Body of pancreas (tissue), 4 donors: ENCODE measurements at regions not wholly inside any gene's neighbourhood (a gene's known extent, or its start where the extent isn't known, plus 50 kb on each side); places are given as distances from the start of the nearest gene placed in this dataset.
A peak's percentile ranks its signal among the peaks of the same experiment; 100 is the strongest.

Experiments
- ATAC-seq: fragments of 150-250 bp; one replicate; pipeline ENCODE4 v1.9.1; 2016
- DNase-seq, 4 donors: peaks; one replicate each; pipeline ENCODE4 v3.0.0-alpha.2; 2019
- H3K27ac ChIP-seq, 4 donors: fragments of 200-600 bp; sonication (generic); 1 replicate in 3 of 4; 2 replicates in 1 of 4; pipeline versions ENCODE4 v1.5.1 to v1.6.1; 2016 to 2019; ENCODE audit warnings: mild to moderate bottlenecking in 1 of 4, mixed read lengths in 1 of 4, moderate library complexity in 1 of 4
- H3K27me3 ChIP-seq, 2 donors: fragments of 200-600 bp; sonication (generic); one replicate each; pipeline ENCODE4 v1.6.0; 2016; ENCODE audit warnings: mild to moderate bottlenecking in 1 of 2
- H3K36me3 ChIP-seq, 2 donors: fragments of 200-600 bp; sonication (generic); replicated peaks in 1 of 2; 2 replicates each; pipeline ENCODE4 v1.5.1; 2016; ENCODE audit warnings: low read depth in 2 of 2; ENCODE audit not compliant: insufficient read depth in 1 of 2
- H3K4me1 ChIP-seq: fragments of 200-600 bp; sonication (generic); one replicate; pipeline ENCODE4 v1.6.0; 2016
- H3K4me3 ChIP-seq, 2 donors: fragments of 200-600 bp; sonication (generic); 1 replicate in 1 of 2; 2 replicates in 1 of 2; pipeline ENCODE4 v1.5.1; 2016 to 2019
- H3K9me3 ChIP-seq, 3 donors: fragments of 200-600 bp; sonication (generic); 1 replicate in 2 of 3; 2 replicates in 1 of 3; pipeline ENCODE4 v1.5.1; 2016
- CTCF ChIP-seq, 7 experiments: fragments of 450-650 bp in 4 of 7; fragments of 200-600 bp in 3 of 7; sonication (generic) in 3 of 7; IDR thresholded peaks; one replicate each; pipeline ENCODE4 v1.5.1; 2016 to 2019; ENCODE audit warnings: antibody characterized with exemption in 7 of 7
- POLR2A ChIP-seq, 3 donors: fragments of 450-650 bp; IDR thresholded peaks; one replicate each; pipeline ENCODE4 v1.6.1; 2016; ENCODE audit warnings: antibody characterized with exemption in 3 of 3, mild to moderate bottlenecking in 2 of 3
- WGBS, 2 donors: methylation state at CpG; one replicate each; pipeline ENCODE4 v1.1.5; 2017; 5-methylcytosine and 5-hydroxymethylcytosine counted together
- intact Hi-C: fragments of 100-400 bp; cut with DNase I; formaldehyde crosslinking; loops from one replicate; pipeline ENCODE4 v1.15.1; 2023

GRCh38 chr14:26905229-26905628 is 307.4 kb upstream of the NOVA1 start:
- H3K36me3 ChIP-seq: no peaks in the 10 kb centered on the region

GRCh38 chr14:26913786-26914185 is 316.0 kb upstream of the NOVA1 start:
- no peak for TF ChIP-seq POLR2A (IDR thresholded peaks at IDR 0.05)
- TF ChIP-seq CTCF (IDR thresholded peaks at IDR 0.05): no peak
- DNase-seq: no peak
- ATAC-seq: no peak
- Histone ChIP-seq H3K4me3 (no peak overlapping the region), H3K9me3 (no peaks in the 10 kb centered on the region), H3K27me3 (no peaks in the 10 kb centered on the region), H3K4me1 (no peaks in the 10 kb centered on the region), H3K27ac (no peak overlapping the region), H3K36me3 (no peaks in the 10 kb centered on the region)
- intact Hi-C loops: no loop called here

More at GRCh38 chr14:26905229-26905628, 307.4 kb upstream of the NOVA1 start:
- TF ChIP-seq POLR2A (IDR thresholded peaks at IDR 0.05) (no peak), CTCF (IDR thresholded peaks at IDR 0.05) (no peak)
- no peaks in the 10 kb centered on the region for H3K27me3 ChIP-seq
- no peak overlapping the region for H3K27ac ChIP-seq
- 62 to 67% methylated on average over 3 of the region's 3 CpGs for WGBS, 2 donors
- no peaks in the 10 kb centered on the region for H3K9me3 ChIP-seq
- no peak for ATAC-seq
- DNase-seq: no peak
- intact Hi-C loops: no loop called here
- H3K4me3 ChIP-seq: no peak overlapping the region
- H3K4me1 ChIP-seq: no peaks in the 10 kb centered on the region

- H3K27me3 ChIP-seq: no peaks in the 10 kb centered on the region
- no peaks in the 10 kb centered on the region for H3K9me3 ChIP-seq
- no peak for TF ChIP-seq POLR2A (IDR thresholded peaks at IDR 0.05)
- TF ChIP-seq CTCF (IDR thresholded peaks at IDR 0.05): peak; percentile 22 to 70 (median 60)
- DNase-seq (peak in 2 of 4 donors; percentile 17 to 28), ATAC-seq (peak; percentile 81)
- H3K27ac ChIP-seq: no peak overlapping the region
- intact Hi-C loops: no loop called here
- no peaks in the 10 kb centered on the region for H3K36me3 ChIP-seq
- 5% methylated on average over 1 of the region's 1 CpG for WGBS, 2 donors
- H3K4me1 ChIP-seq: no peaks in the 10 kb centered on the region
- H3K4me3 ChIP-seq: no peak overlapping the region
Measured at GRCh38 chr14:26917086-26917485, 319.3 kb upstream of the NOVA1 start.

GRCh38 chr14:26925876-26926584 is 328.2 kb upstream of the NOVA1 start:
- Histone ChIP-seq H3K9me3 (no peaks in the 10 kb centered on the region), H3K4me3 (no peak overlapping the region), H3K27me3 (no peaks in the 10 kb centered on the region), H3K36me3 (no peaks in the 10 kb centered on the region), H3K4me1 (no peaks in the 10 kb centered on the region), H3K27ac (no peak overlapping the region)
- DNase-seq: no peak
- 67 to 78% methylated on average over 7 to 8 of the region's 8 CpGs for WGBS, 2 donors
- intact Hi-C loops: no loop called here
- no peak for ATAC-seq
- TF ChIP-seq CTCF (IDR thresholded peaks at IDR 0.05): no peak
- TF ChIP-seq POLR2A (IDR thresholded peaks at IDR 0.05): no peak

- Histone ChIP-seq H3K9me3 (no peaks in the 10 kb centered on the region), H3K4me3 (no peak overlapping the region), H3K27ac (no peak overlapping the region), H3K27me3 (no peaks in the 10 kb centered on the region), H3K4me1 (no peaks in the 10 kb centered on the region), H3K36me3 (no peaks in the 10 kb centered on the region)
- DNase-seq (no peak), ATAC-seq (no peak)
- TF ChIP-seq CTCF (IDR thresholded peaks at IDR 0.05) (no peak), POLR2A (IDR thresholded peaks at IDR 0.05) (no peak)
- 33 to 50% methylated on average over 3 of the region's 3 CpGs for WGBS, 2 donors
- intact Hi-C loops: no loop called here
Measured at GRCh38 chr14:26926585-26926984, 328.8 kb upstream of the NOVA1 start.
